ENCODE measurements at regions not wholly inside any gene's neighbourhood (a gene's known extent, or its start where the extent isn't known, plus 50 kb on each side); places are given as distances from the start of the nearest gene placed in this dataset.

- no peaks in the 10 kb centered on the region for H3K9me3 ChIP-seq (ENCODE audit: control insufficient read depth in 4 of 4, low read length in 3 of 4)
- H3K4me3 ChIP-seq (ENCODE audit: low read depth in 1 of 3, low read length in 3 of 3), result no peak overlapping the region
- no peaks in the 10 kb centered on the region for H3K4me1 ChIP-seq (ENCODE audit: control insufficient read depth in 4 of 4, insufficient read depth in 4 of 4, low read length in 3 of 4)
- no peaks in the 10 kb centered on the region for H3K36me3 ChIP-seq (ENCODE audit: control insufficient read depth in 4 of 4, insufficient read depth in 3 of 4, low read depth in 1 of 4, low read length in 3 of 4)
- H3K27ac ChIP-seq (ENCODE audit: low read depth in 1 of 2, low read length in 2 of 2), result no peak overlapping the region
- TF ChIP-seq SP1 (IDR thresholded peaks at IDR 0.05) (no peak), YY1 (IDR thresholded peaks at IDR 0.05) (no peak), EGR1 (IDR thresholded peaks at IDR 0.05; ENCODE audit: low read depth in 2 of 2) (no peak), ATF3 (IDR thresholded peaks at IDR 0.05) (no peak), ZBTB33 (IDR thresholded peaks at IDR 0.05) (no peak), FOXA2 (IDR thresholded peaks at IDR 0.05) (no peak), FOXA1 (IDR thresholded peaks at IDR 0.05) (no peak), MAX (IDR thresholded peaks at IDR 0.05) (no peak), HNF4A (conservative IDR thresholded peaks at IDR 0.05) (no peak), GABPA (IDR thresholded peaks at IDR 0.05 in 1 of 2, conservative IDR thresholded peaks at IDR 0.05 in 1 of 2) (no peak), NR2F2 (IDR thresholded peaks at IDR 0.05) (no peak), JUND (IDR thresholded peaks at IDR 0.05) (no peak), RAD21 (IDR thresholded peaks at IDR 0.05) (no peak)
- 27% methylated on average over 2 of the region's 2 CpGs for whole genome bisulfite sequencing
- no peaks in the 10 kb centered on the region for H3K27me3 ChIP-seq (ENCODE audit: control insufficient read depth in 4 of 4, insufficient read depth in 4 of 4, low read length in 3 of 4)
- no peak overlapping the region for H3K9ac ChIP-seq (ENCODE audit: low read depth in 1 of 2, low read length in 2 of 2)
- DNase-seq (ENCODE audit: low spot score), result no peak
These were observed 824.7 kb upstream of the NECTIN3 start for GRCh38 chr3:110246796-110247376.

GRCh38 chr3:110248666-110249065, 823.0 kb upstream of the NECTIN3 start:
- H3K9me3 ChIP-seq (ENCODE audit: control insufficient read depth in 4 of 4, low read length in 3 of 4), result no peaks in the 10 kb centered on the region
- H3K27ac ChIP-seq (ENCODE audit: low read depth in 1 of 2, low read length in 2 of 2), result no peak overlapping the region
- no peak overlapping the region for H3K4me3 ChIP-seq (ENCODE audit: low read depth in 1 of 3, low read length in 3 of 3)
- no peaks in the 10 kb centered on the region for H3K27me3 ChIP-seq (ENCODE audit: control insufficient read depth in 4 of 4, insufficient read depth in 4 of 4, low read length in 3 of 4)
- H3K36me3 ChIP-seq (ENCODE audit: control insufficient read depth in 4 of 4, insufficient read depth in 3 of 4, low read depth in 1 of 4, low read length in 3 of 4), result no peaks in the 10 kb centered on the region
- H3K4me1 ChIP-seq (ENCODE audit: control insufficient read depth in 4 of 4, insufficient read depth in 4 of 4, low read length in 3 of 4), result no peaks in the 10 kb centered on the region
- no peak for DNase-seq (ENCODE audit: low spot score)
- H3K9ac ChIP-seq (ENCODE audit: low read depth in 1 of 2, low read length in 2 of 2), result no peak overlapping the region
- TF ChIP-seq ATF3 (IDR thresholded peaks at IDR 0.05) (no peak), FOXA1 (IDR thresholded peaks at IDR 0.05) (no peak), TAF1 (conservative IDR thresholded peaks at IDR 0.05) (no peak), HNF4G (IDR thresholded peaks at IDR 0.05) (no peak), GABPA (IDR thresholded peaks at IDR 0.05 in 1 of 2, conservative IDR thresholded peaks at IDR 0.05 in 1 of 2) (no peak), EGR1 (IDR thresholded peaks at IDR 0.05; ENCODE audit: low read depth in 2 of 2) (no peak), HNF4A (conservative IDR thresholded peaks at IDR 0.05) (no peak), RAD21 (IDR thresholded peaks at IDR 0.05) (no peak), JUND (IDR thresholded peaks at IDR 0.05) (no peak), RXRA (IDR thresholded peaks at IDR 0.05) (no peak), SP1 (IDR thresholded peaks at IDR 0.05) (no peak), YY1 (IDR thresholded peaks at IDR 0.05) (no peak), REST (IDR thresholded peaks at IDR 0.05) (no peak), MAX (IDR thresholded peaks at IDR 0.05) (no peak), CTCF (IDR thresholded peaks at IDR 0.05; ENCODE audit: low read depth, low read length, missing input control) (no peak)
- 83% methylated on average over 1 of the region's 1 CpG for WGBS
